Sigmoid colon (tissue), 3 donors: ENCODE measurements at regions not wholly inside any gene's neighbourhood (a gene's known extent, or its start where the extent isn't known, plus 50 kb on each side); places are given as distances from the start of the nearest gene placed in this dataset.

Experiments
- POLR2A ChIP-seq, 2 donors: fragments of 450-650 bp; IDR thresholded peaks; one replicate each; pipeline ENCODE4 v1.6.1; 2016; ENCODE audit warnings: antibody characterized with exemption in 2 of 2, mild to moderate bottlenecking in 2 of 2, moderate library complexity in 2 of 2
- TF ChIP-seq, protein P1 (sequence below), 4 experiments: fragments of 450-650 bp in 3 of 4; fragments of 200-600 bp in 1 of 4; IDR thresholded peaks; one replicate each; pipeline ENCODE4 v1.5.1; 2016 to 2019; ENCODE audit warnings: antibody characterized with exemption in 4 of 4, mild to moderate bottlenecking in 3 of 4, moderate library complexity in 2 of 4

GRCh38 chr1:29519788-29520110, 283.4 kb downstream of the PTPRU start:
- TF ChIP-seq, protein P1, sequence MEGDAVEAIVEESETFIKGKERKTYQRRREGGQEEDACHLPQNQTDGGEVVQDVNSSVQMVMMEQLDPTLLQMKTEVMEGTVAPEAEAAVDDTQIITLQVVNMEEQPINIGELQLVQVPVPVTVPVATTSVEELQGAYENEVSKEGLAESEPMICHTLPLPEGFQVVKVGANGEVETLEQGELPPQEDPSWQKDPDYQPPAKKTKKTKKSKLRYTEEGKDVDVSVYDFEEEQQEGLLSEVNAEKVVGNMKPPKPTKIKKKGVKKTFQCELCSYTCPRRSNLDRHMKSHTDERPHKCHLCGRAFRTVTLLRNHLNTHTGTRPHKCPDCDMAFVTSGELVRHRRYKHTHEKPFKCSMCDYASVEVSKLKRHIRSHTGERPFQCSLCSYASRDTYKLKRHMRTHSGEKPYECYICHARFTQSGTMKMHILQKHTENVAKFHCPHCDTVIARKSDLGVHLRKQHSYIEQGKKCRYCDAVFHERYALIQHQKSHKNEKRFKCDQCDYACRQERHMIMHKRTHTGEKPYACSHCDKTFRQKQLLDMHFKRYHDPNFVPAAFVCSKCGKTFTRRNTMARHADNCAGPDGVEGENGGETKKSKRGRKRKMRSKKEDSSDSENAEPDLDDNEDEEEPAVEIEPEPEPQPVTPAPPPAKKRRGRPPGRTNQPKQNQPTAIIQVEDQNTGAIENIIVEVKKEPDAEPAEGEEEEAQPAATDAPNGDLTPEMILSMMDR (IDR thresholded peaks at IDR 0.05) = no peak
- TF ChIP-seq POLR2A (IDR thresholded peaks at IDR 0.05) = no peak
